Amniotic epithelial cell (primary cell): ENCODE measurements at regions not wholly inside any gene's neighbourhood (a gene's known extent, or its start where the extent isn't known, plus 50 kb on each side); places are given as distances from the start of the nearest gene placed in this dataset.
"Not testable (repeated sequence)": the region's sequence is repeated elsewhere in the genome, so short reads cannot be mapped to it uniquely, and the experiment has no call there.

Experiments
- DNase-seq: peaks from one replicate; pipeline ENCODE4 v3.0.0-alpha.2; 2010; ENCODE audit warnings: low read depth

GRCh38 chr3:118772036-118772435, 262.6 kb downstream of the IGSF11 start:
- DNase-seq, result no peak

- DNase-seq, result no peak
These were observed 262.1 kb downstream of the IGSF11 start for GRCh38 chr3:118772547-118773011.

GRCh38 chr3:118775021-118775420, 259.6 kb downstream of the IGSF11 start:
- DNase-seq, result no peak

GRCh38 chr3:118778201-118778600, 256.4 kb downstream of the IGSF11 start:
- DNase-seq, result no peak

- no peak for DNase-seq
These were observed 253.4 kb downstream of the IGSF11 start for GRCh38 chr3:118781232-118781631.

GRCh38 chr3:118781839-118782238, 252.8 kb downstream of the IGSF11 start:
- no peak for DNase-seq

- DNase-seq, result no peak
These were observed 251.9 kb downstream of the IGSF11 start for GRCh38 chr3:118782755-118783202.

- no peak for DNase-seq
These were observed 249.2 kb downstream of the IGSF11 start for GRCh38 chr3:118785415-118785814.

- DNase-seq, result no peak
These were observed 243.4 kb downstream of the IGSF11 start for GRCh38 chr3:118791246-118791645.

GRCh38 chr3:118792191-118792590, 242.5 kb downstream of the IGSF11 start:
- no peak for DNase-seq

- no peak for DNase-seq
These were observed 241.5 kb downstream of the IGSF11 start for GRCh38 chr3:118793176-118793575.

GRCh38 chr3:118799303-118799702, 235.3 kb downstream of the IGSF11 start:
- DNase-seq, result no peak

GRCh38 chr3:118801899-118802298, 232.7 kb downstream of the IGSF11 start:
- DNase-seq, result no peak

- DNase-seq, result no peak
These were observed 232.1 kb downstream of the IGSF11 start for GRCh38 chr3:118802325-118803095.

GRCh38 chr3:118803096-118803476, 231.6 kb downstream of the IGSF11 start:
- DNase-seq, result no peak

GRCh38 chr3:118805007-118805406, 229.6 kb downstream of the IGSF11 start:
- no peak for DNase-seq

GRCh38 chr3:118806423-118806822, 228.2 kb downstream of the IGSF11 start:
- no peak for DNase-seq

- DNase-seq, result not testable (repeated sequence)
These were observed 227.3 kb downstream of the IGSF11 start for GRCh38 chr3:118807349-118807748.

- no peak for DNase-seq
These were observed 225.9 kb downstream of the IGSF11 start for GRCh38 chr3:118808723-118809122.

- DNase-seq, result no peak
These were observed 224.7 kb downstream of the IGSF11 start for GRCh38 chr3:118809696-118810498.

- no peak for DNase-seq
These were observed 224.1 kb downstream of the IGSF11 start for GRCh38 chr3:118810499-118811035.

GRCh38 chr3:118811236-118811732, 223.4 kb downstream of the IGSF11 start:
- DNase-seq, result no peak

GRCh38 chr3:118813472-118813871, 221.2 kb downstream of the IGSF11 start:
- no peak for DNase-seq
